Hematopoietic multipotent progenitor cell treated with erythropoietin and hydrocortisone succinate and interleukin-3 and kit ligand, for 15 days (in vitro differentiated cells): ENCODE measurements at regions not wholly inside any gene's neighbourhood (a gene's known extent, or its start where the extent isn't known, plus 50 kb on each side); places are given as distances from the start of the nearest gene placed in this dataset.

Experiments used
- DNase-seq: peaks from one replicate; pipeline ENCODE4 v3.0.0-alpha.2; 2015; ENCODE audit warnings: low spot score

- peak; percentile 13 for DNase-seq
Observed at GRCh38 chr22:49046546-49047361, 780.9 kb downstream of the BRD1 start.

DNA sequence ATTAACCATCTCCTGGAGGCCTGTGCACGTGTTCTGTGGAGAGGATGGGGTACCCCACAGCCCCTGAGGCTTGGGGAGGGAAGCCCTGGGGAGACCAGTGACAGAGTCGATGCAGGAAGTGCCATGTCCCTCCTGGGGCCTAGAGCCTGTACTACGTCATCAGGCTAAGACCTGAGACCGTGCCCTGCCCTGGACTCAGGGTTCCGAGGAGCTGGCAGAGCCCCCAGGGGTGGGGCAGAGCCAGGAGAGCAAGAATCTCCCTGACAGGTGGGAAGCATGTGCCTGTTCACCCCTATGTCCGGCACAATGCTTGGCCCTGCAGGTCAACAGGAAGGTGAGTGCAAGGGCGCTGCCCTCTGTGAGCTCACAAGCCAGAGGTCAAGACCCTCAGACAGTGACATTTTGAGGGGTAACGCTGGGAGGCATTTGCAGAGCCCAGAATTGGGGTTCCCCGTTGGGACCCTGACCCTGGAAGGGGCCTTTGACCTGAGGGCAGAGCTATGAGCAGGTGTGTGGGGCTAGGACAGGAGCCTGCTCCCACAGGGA lies 781.6 kb downstream of the BRD1 start:
- DNase-seq = no peak

GRCh38 chr22:49045276-49045675 lies 782.4 kb downstream of the BRD1 start:
- DNase-seq = no peak

- DNase-seq = no peak
Observed at GRCh38 chr22:49044776-49045175, 782.9 kb downstream of the BRD1 start.

- no peak for DNase-seq
Observed at GRCh38 chr22:49044091-49044490, 783.6 kb downstream of the BRD1 start.

GRCh38 chr22:49042877-49043859 lies 784.5 kb downstream of the BRD1 start:
- no peak for DNase-seq

DNA sequence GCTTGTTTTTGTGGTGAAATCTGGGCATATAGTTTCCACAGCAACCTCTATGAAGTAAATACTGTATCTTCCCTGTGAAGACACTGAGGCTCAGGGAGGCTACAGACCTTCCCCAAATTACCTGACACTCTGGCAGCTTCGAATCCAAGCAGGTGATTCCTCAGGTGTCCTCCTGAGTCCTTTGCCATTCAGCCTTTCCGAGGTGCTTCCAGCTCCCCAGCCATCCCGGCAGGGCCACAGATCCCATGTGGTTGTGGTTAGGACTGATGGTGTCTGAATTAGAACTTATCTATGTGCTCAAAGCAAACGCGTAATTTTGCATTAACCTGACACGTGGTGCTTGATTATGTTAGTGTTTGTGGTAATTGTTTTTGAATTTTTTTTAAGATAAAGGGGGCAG lies 785.6 kb downstream of the BRD1 start:
- DNase-seq = no peak

DNA sequence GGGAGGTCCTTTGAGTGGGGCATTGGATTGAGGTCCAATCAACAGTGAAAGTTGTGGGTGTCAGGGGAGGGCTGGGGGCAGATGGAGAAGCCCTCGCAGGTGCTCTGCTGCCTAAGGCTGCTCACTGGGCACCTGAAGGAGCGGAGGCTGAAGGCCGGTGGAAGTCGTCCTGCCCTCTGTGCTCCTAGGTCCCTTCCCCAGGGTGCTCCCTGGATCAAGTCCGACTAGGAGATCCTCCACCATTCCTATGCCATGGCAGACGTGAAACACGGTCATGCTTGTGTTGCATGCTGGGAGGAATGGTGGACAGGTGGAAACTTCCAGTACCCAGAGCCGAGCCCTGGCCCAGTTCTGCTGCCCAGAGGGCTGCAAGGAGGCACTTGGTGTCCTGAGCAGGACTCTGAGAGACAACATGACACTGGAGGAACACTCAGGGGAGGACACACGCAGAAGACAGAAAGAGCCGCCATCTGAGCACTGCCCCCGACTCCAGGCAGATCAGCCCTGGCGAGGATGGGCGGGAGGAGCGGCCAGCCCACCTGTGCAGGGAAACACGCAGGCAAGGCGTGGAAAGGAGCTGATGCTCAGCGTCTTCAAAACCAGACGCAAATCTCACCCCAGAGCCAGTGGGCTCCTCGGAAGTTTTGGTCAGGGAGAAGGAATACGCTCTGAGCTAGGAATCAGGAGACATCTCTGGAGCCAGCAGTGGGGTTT lies 786.8 kb downstream of the BRD1 start:
- DNase-seq = no peak

- no peak for DNase-seq
Observed at GRCh38 chr22:49040111-49040510, 787.6 kb downstream of the BRD1 start.

GRCh38 chr22:49039625-49040024 lies 788.0 kb downstream of the BRD1 start:
- DNase-seq = no peak

- no peak for DNase-seq
Observed at GRCh38 chr22:49037701-49038245, 789.9 kb downstream of the BRD1 start.

DNA sequence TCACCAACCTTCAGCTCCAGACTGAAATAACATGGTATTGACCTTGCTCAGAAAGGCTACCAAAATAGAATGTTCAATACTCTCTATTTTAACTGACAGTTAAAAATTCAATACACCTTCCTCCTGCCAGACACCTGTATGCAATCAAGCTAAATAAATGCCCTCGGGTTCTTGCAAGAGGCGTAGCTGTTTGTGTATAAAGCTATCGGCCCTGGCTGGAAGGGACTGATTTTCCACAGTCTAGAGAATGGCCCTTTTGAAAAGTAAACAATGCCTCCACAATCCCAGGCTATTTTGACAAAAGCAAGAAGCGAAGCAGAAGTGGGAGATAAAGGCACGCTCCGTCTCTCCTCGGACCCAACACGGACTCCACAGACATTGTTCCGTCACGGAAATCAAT lies 791.2 kb downstream of the BRD1 start:
- no peak for DNase-seq

DNA sequence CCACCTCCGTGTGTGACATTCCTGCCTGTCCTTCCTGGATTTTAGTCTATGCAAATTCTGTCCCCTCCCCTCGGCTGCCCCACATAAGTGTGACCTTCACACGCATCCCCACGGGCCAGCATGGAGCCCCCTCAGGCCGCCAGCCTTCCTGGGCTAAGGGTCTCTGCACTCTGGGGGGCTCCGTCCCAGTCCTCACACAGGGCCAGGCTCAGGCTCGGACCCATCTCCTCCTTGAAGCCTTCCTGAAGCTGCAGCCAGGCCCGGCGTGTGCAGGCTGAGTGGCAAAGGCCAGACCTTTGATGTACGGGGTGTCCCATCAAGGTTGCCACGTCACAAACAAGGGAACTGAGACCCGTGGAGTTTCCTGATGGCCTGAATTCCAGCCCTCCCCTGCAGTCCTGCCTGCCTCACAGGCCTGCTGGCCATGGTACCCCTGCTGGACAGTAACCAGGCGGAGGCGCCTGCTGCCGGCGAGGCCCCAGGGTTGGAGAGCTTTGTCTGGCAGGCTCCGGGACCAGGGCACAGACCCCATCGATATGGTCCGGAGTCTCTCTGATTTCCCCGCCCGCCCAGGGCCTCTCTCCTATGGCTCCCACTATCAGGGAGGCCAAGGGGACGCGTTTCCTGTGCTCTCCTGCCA lies 791.7 kb downstream of the BRD1 start:
- no peak for DNase-seq

- no peak for DNase-seq
Observed at GRCh38 chr22:49034836-49035817, 792.5 kb downstream of the BRD1 start.

DNA sequence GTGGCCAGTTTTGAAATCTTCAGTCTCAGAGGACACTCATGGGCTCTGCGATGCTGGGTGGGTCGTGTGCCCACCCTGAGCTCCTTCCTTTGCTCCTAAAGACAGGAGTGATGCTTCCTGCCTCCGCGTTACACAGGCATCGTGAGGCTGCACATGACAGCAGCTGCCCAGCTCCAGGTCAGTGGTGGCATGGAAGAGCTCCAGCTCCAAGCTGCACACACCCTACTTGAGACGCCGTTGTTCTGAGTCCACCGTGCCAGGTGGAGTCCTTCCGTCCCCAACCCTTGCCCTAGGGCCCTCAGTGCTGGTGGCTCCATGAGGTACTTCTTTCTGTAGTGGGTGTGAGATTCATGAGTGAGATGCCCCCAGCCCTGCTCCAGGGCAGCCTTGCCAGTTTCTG lies 794.1 kb downstream of the BRD1 start:
- no peak for DNase-seq

- no peak for DNase-seq
Observed at GRCh38 chr22:49032821-49033220, 794.9 kb downstream of the BRD1 start.

DNA sequence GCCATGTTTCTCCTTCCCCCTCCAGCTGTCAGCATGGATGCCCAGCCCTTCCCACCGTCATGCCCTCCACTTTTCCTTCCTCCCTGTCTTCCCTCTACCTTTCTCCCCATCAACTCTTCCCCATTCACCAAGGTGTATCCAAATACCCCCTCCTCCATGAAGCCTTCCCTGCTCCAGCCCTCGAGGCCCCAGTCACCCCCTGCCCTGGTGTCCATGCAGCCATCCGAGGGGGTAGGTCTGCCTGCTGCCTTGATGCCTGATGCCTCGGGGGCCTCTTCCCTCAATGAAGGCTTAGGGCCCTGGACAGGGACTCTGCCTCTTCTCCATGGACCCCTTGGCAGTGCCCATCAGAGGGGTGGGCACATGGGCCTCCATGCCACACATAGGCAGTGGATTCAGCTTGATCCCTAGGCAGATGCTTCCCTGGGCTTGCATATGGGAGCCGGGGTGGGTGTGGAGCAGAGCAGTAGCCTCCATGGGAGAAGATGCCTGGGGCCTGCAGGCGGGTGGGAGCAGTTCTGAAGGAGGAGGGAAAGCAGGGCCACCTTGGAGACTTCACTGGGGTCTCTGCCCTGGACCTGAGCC lies 795.8 kb downstream of the BRD1 start:
- DNase-seq = no peak

- DNase-seq = no peak
Observed at GRCh38 chr22:49028111-49028510, 799.6 kb downstream of the BRD1 start.

DNA sequence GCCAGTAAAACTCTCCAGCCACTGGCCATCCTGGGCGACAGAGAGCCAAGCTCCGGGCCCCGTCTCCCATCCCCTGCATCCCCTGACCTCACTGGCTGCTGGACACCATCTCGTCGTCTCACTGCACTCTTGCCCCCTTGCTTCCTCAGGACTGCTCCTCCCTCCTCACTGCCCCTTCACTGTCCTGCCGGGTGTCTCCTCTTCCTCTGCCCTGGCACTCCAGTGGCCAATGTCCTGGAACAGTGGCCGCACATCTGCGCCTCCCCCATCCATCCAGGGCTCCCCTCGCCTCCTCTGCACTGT lies 800.4 kb downstream of the BRD1 start:
- DNase-seq = no peak
